HT1080 (cell line): ENCODE measurements at regions not wholly inside any gene's neighbourhood (a gene's known extent, or its start where the extent isn't known, plus 50 kb on each side); places are given as distances from the start of the nearest gene placed in this dataset.

Source experiments
- DNase-seq: peaks from one replicate; pipeline ENCODE4 v3.0.0-alpha.2; 2015; ENCODE audit warnings: low read depth

- no peak for DNase-seq
Measured at GRCh38 chr1:165031001-165031400, 325.5 kb downstream of the LMX1A start.

- no peak for DNase-seq
Measured at GRCh38 chr1:165025805-165026204, 330.7 kb downstream of the LMX1A start.

- no peak for DNase-seq
Measured at GRCh38 chr1:165014753-165015152, 341.8 kb downstream of the LMX1A start.

GRCh38 chr1:165011991-165012531 lies 344.5 kb downstream of the LMX1A start:
- no peak for DNase-seq

- no peak for DNase-seq
Measured at GRCh38 chr1:165011186-165011585, 345.3 kb downstream of the LMX1A start.

- DNase-seq = no peak
Measured at GRCh38 chr1:165010418-165011070, 346.0 kb downstream of the LMX1A start.

GRCh38 chr1:165006831-165007230 lies 349.7 kb downstream of the LMX1A start:
- no peak for DNase-seq

- DNase-seq = peak; percentile 11
Measured at GRCh38 chr1:164999146-164999545, 357.4 kb downstream of the LMX1A start.

- DNase-seq = no peak
Measured at GRCh38 chr1:164991763-164992314, 364.7 kb downstream of the LMX1A start.

- peak; percentile 1 for DNase-seq
Measured at GRCh38 chr1:164983023-164983650, 373.4 kb downstream of the LMX1A start.

GRCh38 chr1:164982545-164982944 lies 374.0 kb downstream of the LMX1A start:
- no peak for DNase-seq

- no peak for DNase-seq
Measured at GRCh38 chr1:164977561-164977960, 379.0 kb downstream of the LMX1A start.

- no peak for DNase-seq
Measured at GRCh38 chr1:164971921-164972415, 384.5 kb downstream of the LMX1A start.

- no peak for DNase-seq
Measured at GRCh38 chr1:164971391-164971790, 385.1 kb downstream of the LMX1A start.

- DNase-seq = no peak
Measured at GRCh38 chr1:164969253-164969652, 387.3 kb downstream of the LMX1A start.

- no peak for DNase-seq
Measured at GRCh38 chr1:164967300-164967699, 389.2 kb downstream of the LMX1A start.

GRCh38 chr1:164961715-164962114 lies 394.8 kb downstream of the LMX1A start:
- peak; percentile 29 for DNase-seq

GRCh38 chr1:164958982-164959768 lies 397.3 kb downstream of the LMX1A start:
- DNase-seq = no peak

GRCh38 chr1:164953815-164954214 lies 394.8 kb downstream of the PBX1 start:
- no peak for DNase-seq

GRCh38 chr1:164953098-164953497 lies 394.1 kb downstream of the PBX1 start:
- DNase-seq = no peak

- no peak for DNase-seq
Measured at GRCh38 chr1:164951508-164951907, 392.5 kb downstream of the PBX1 start.

GRCh38 chr1:164950541-164950986 lies 391.6 kb downstream of the PBX1 start:
- no peak for DNase-seq
